T-helper 2 cell treated with Interferon-gamma antibody and Interleukin-4, amounts not matched to agents 5 μg/mL and 100 μg/mL, for 36 hours (primary cell): ENCODE measurements at regions not wholly inside any gene's neighbourhood (a gene's known extent, or its start where the extent isn't known, plus 50 kb on each side); places are given as distances from the start of the nearest gene placed in this dataset.

Experiments
- DNase-seq: peaks from one replicate; pipeline ENCODE4 v3.0.0; 2021; ENCODE audit warnings: low spot score
- H3K27ac Mint-ChIP-seq: one replicate; pipeline ENCODE4 v1.8.0; 2021; ENCODE audit warnings: mild to moderate bottlenecking, mixed read lengths
- H3K27me3 Mint-ChIP-seq: one replicate; pipeline ENCODE4 v1.8.0; 2021; ENCODE audit warnings: low read depth, mixed read lengths
- H3K36me3 Mint-ChIP-seq: one replicate; pipeline ENCODE4 v1.8.0; 2021; ENCODE audit warnings: low read depth, mixed read lengths
- H3K4me1 Mint-ChIP-seq: one replicate; pipeline ENCODE4 v1.8.0; 2021; ENCODE audit warnings: low read depth, mixed read lengths
- H3K4me3 Mint-ChIP-seq: one replicate; pipeline ENCODE4 v1.8.0; 2022; ENCODE audit warnings: mild to moderate bottlenecking, moderate library complexity, mixed read lengths
- H3K9me3 Mint-ChIP-seq: one replicate; pipeline ENCODE4 v1.8.0; 2021; ENCODE audit warnings: mixed read lengths

DNA sequence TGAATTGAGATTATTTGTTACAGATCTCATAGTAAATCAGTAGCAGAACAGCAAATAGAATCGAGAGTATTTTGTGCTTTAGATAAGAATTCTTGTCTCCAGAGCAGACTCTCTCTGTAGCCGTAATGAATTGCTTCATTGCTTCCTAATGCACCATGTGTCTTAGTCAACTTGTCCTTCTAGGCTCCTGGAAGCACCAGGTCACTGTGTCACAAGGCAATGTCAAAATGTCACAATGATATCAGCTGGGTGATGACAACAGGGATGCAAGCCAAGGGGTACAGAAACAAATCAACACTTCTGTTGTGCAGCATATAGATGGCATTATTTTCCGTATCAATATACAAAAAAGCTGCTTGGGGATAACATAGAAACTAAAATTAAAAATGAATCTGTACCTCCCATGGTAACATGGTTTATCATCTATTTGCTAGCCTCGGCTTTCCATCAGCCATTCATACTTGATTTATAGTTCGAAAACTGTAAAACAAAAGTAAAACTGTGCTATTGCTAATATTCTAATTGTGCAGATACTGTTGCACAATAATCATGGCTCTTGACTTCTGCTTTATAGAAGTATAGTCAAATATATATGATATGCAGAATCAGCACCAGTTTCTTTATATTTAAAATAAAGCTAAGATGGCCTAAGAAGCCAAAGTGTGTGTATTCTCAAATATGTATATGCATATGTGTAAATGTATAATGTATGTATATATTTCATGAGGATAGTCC, 435.9 kb upstream of the TLE4 start:
- H3K4me1 Mint-ChIP-seq = no peaks in the 10 kb centered on the region
- no peak overlapping the region for H3K27ac Mint-ChIP-seq
- no peak overlapping the region for H3K4me3 Mint-ChIP-seq
- DNase-seq = no peak
- H3K9me3 Mint-ChIP-seq = no peaks in the 10 kb centered on the region
- no peaks in the 10 kb centered on the region for H3K36me3 Mint-ChIP-seq
- H3K27me3 Mint-ChIP-seq = no peaks in the 10 kb centered on the region

DNA sequence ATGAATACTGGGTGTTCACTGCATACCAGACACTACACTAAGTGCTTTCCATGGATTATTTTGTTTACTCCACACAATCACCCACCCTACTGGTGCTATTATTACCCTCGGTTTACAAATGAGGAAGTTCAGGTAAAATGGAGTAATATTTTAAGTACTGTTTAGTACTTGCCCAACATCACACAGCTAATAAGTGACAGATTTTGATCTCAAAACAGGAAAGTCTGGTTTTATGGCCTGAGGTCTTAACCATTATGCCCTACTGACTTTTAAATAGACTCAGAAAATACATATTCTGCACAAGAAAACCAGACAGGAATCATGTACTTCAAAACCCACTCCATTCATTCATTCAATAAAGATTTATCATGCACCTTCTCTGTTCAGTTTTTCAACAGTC, 431.0 kb upstream of the TLE4 start:
- Mint-ChIP-seq H3K36me3 (no peaks in the 10 kb centered on the region), H3K27ac (no peak overlapping the region), H3K9me3 (no peaks in the 10 kb centered on the region), H3K4me1 (no peaks in the 10 kb centered on the region), H3K27me3 (no peaks in the 10 kb centered on the region), H3K4me3 (no peak overlapping the region)
- DNase-seq = no peak

DNA sequence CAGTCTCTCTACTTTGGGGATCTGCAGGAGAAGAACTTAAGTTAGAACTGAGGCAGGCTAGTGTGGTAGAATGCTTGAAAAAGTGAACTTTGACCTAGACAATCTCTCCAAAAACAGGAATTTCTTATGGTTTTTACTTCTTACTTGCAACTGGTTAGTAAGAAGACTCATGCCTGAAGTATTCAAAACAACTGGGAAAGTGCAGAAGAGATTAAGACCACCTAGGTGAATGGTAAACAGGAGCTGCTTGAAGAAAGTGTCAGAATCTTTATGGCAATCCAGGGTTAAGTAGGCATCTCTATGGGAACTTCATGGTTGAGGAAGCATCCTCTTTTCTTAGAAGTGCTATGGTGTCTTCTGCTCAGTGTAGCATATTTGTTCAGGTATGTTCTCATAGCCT, 428.6 kb upstream of the TLE4 start:
- no peaks in the 10 kb centered on the region for H3K4me1 Mint-ChIP-seq
- no peak overlapping the region for H3K4me3 Mint-ChIP-seq
- H3K27ac Mint-ChIP-seq = no peak overlapping the region
- H3K9me3 Mint-ChIP-seq = no peaks in the 10 kb centered on the region
- H3K27me3 Mint-ChIP-seq = no peaks in the 10 kb centered on the region
- no peak for DNase-seq
- H3K36me3 Mint-ChIP-seq = no peaks in the 10 kb centered on the region

DNA sequence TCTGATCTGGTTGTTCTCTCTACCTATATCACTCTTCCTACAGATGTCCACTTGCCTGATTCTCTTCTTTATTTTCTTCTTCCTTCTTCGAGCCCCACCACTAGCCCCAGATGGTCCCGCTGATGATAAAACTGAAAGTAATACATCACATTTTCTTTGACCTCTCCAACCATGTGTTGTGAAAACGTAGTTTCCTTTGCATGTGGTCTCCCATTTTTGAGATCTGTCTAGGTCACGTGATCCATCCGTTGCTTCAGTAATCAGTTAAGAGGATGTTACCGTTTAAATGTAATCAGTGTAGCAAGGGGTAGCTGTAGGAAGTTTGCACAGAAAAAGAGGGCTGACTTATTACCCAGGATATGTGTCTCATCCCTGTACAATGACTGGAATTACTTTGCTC, 426.3 kb upstream of the TLE4 start:
- Mint-ChIP-seq H3K4me3 (no peak overlapping the region), H3K36me3 (no peaks in the 10 kb centered on the region), H3K4me1 (no peaks in the 10 kb centered on the region), H3K27ac (no peak overlapping the region), H3K9me3 (no peaks in the 10 kb centered on the region), H3K27me3 (no peaks in the 10 kb centered on the region)
- no peak for DNase-seq

DNA sequence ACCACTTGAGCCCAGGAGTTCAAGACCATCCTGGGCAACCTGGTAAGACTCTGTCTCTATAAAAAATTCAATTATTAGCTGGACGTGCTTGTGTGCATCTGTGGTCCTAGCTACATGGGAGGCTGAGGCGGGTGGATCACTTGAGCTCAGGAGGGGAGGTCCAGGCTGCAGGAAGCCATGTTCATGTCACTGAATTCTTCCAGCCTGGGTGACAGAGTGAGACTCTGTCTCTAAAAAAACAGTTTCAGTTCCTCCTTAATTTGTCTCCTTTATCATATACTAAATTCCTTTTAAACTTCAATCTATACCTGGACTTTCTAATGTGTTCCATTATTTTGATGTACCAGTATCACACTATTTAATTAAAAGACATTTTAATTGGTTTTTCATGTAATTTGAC, 422.2 kb upstream of the TLE4 start:
- Mint-ChIP-seq H3K4me1 (no peaks in the 10 kb centered on the region), H3K9me3 (no peaks in the 10 kb centered on the region), H3K36me3 (no peaks in the 10 kb centered on the region), H3K4me3 (no peak overlapping the region), H3K27me3 (no peaks in the 10 kb centered on the region), H3K27ac (no peak overlapping the region)
- no peak for DNase-seq

DNA sequence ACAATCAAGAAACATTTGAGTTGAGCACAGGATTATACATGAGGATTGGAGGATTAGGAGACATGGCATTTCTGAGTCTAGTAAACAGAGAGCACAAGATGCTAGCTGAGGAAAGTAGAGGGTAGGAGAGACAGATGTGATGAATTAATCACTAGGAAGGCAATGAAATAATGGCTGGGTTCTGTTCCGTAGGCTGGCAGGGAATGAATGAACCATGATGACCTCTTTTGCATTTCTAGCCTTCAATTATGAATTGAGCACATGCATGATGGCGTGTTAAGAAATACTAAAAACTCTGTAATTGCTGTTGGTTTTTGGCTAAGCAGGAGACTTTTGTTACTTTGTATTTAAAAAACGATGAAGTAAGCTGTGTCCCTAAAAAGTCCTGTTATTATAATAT, 420.0 kb upstream of the TLE4 start:
- no peak for DNase-seq
- H3K27me3 Mint-ChIP-seq = no peaks in the 10 kb centered on the region
- H3K4me1 Mint-ChIP-seq = no peaks in the 10 kb centered on the region
- no peak overlapping the region for H3K27ac Mint-ChIP-seq
- H3K36me3 Mint-ChIP-seq = no peaks in the 10 kb centered on the region
- H3K9me3 Mint-ChIP-seq = no peaks in the 10 kb centered on the region
- H3K4me3 Mint-ChIP-seq = no peak overlapping the region

DNA sequence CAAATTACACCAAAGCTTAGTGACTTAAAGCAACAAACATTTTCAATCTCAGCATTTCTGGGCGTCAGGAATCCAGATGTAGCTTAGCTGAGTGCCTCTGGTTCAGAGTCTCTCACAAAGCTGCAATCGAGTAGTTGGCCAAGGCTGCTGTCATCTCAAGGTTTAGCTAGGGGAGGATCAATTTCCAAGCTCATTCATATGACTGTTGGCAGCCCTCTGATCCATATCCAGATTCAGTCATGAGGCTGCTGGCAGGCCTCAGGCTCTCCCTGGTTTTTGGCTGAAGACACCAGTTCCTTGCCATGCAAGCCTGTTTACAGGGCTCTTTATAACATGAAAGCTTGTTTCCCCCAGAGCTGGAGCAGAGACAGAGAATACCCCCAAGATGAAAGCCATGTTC, 419.5 kb upstream of the TLE4 start:
- H3K27ac Mint-ChIP-seq = no peak overlapping the region
- no peak overlapping the region for H3K4me3 Mint-ChIP-seq

DNA sequence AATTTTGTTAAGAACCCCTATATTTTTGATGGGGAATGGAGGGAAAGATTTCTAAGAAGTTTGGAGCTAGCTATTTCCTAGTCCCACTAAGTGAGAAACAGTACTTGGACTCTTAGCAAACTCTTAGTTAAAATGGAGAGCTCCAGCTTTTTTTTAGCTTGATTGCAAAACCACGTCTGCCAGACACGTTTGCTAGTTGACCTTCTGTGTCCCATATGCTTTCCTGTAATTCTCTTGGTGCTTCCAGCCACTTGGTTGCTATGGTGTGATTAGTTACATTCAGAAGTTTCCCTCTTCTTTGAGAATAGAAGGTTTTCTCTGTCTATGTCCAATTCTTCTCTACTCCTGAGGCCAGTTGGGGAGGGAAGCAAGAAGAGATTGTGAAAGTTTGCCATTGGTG, 417.0 kb upstream of the TLE4 start:
- Mint-ChIP-seq H3K27ac (no peak overlapping the region), H3K36me3 (no peaks in the 10 kb centered on the region), H3K9me3 (no peaks in the 10 kb centered on the region), H3K4me3 (no peak overlapping the region), H3K4me1 (no peaks in the 10 kb centered on the region), H3K27me3 (no peaks in the 10 kb centered on the region)
- no peak for DNase-seq

More for the DNA sequence above, 419.5 kb upstream of the TLE4 start:
- H3K36me3 Mint-ChIP-seq = no peaks in the 10 kb centered on the region
- no peaks in the 10 kb centered on the region for H3K27me3 Mint-ChIP-seq
- H3K9me3 Mint-ChIP-seq = no peaks in the 10 kb centered on the region
- no peaks in the 10 kb centered on the region for H3K4me1 Mint-ChIP-seq
- no peak for DNase-seq

DNA sequence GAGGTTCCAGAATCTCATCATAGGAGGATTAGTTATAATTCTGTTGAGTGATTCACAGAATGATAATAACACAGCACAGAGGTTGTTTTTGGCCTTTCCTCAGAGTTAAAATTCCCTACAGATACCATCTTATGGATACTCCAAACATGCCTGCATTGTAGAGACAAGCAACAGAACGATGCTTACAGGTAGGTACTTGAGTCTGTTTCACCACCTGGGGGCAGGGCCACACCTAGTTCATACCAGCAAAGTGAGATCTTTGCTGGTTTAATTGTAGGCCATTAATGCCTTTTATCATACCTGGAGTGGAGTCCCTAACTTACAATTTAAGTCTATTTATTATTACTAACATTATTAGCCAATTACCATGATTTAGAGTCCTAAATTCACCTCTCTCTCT, 416.5 kb upstream of the TLE4 start:
- Mint-ChIP-seq H3K4me1 (no peaks in the 10 kb centered on the region), H3K27ac (no peak overlapping the region), H3K27me3 (no peaks in the 10 kb centered on the region), H3K36me3 (no peaks in the 10 kb centered on the region), H3K9me3 (no peaks in the 10 kb centered on the region), H3K4me3 (no peak overlapping the region)
- DNase-seq = no peak

DNA sequence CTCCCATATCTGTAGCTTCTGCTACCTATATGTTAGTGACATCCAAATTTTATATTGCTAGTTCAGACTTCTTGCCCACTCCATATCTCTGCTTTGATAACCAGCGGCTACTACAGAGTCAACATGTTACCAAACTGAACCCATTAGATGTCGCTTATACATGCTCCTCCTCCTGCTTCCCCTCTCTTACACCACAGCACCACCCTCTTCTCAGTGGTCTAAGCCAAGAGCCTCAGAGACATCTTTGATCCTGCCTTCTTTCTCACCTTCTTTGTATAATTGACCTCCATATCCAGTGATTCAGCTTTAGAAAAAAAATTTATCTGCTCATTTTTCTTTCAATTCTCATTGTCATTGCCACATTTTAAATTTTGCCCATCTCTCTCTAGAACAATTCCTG, 408.2 kb upstream of the TLE4 start:
- H3K9me3 Mint-ChIP-seq = no peaks in the 10 kb centered on the region
- no peak overlapping the region for H3K27ac Mint-ChIP-seq
- no peaks in the 10 kb centered on the region for H3K36me3 Mint-ChIP-seq
- DNase-seq = no peak
- H3K4me3 Mint-ChIP-seq = no peak overlapping the region
- no peaks in the 10 kb centered on the region for H3K27me3 Mint-ChIP-seq
- H3K4me1 Mint-ChIP-seq = no peaks in the 10 kb centered on the region

DNA sequence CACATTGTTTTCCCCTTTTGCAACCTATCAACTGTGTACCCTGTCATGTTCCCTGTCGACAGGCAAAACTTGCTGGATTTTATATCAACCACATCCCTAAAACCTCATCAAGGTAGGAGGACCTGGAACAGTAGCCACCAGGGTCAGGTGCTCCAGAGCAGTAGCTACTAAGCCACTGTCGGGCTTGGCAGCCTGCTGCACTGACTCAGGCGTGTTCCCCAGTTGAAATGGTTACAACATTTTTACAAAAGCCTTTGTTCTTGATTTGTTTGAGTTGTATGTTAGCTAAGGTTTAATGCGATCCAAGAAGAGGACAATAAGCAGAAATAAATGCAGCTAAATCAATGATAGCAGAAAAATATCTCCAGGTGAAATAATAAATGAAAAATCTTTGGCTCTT, 407.4 kb upstream of the TLE4 start:
- Mint-ChIP-seq H3K36me3 (no peaks in the 10 kb centered on the region), H3K27me3 (no peaks in the 10 kb centered on the region), H3K4me3 (no peak overlapping the region), H3K27ac (no peak overlapping the region), H3K9me3 (no peaks in the 10 kb centered on the region), H3K4me1 (no peaks in the 10 kb centered on the region)
- no peak for DNase-seq

DNA sequence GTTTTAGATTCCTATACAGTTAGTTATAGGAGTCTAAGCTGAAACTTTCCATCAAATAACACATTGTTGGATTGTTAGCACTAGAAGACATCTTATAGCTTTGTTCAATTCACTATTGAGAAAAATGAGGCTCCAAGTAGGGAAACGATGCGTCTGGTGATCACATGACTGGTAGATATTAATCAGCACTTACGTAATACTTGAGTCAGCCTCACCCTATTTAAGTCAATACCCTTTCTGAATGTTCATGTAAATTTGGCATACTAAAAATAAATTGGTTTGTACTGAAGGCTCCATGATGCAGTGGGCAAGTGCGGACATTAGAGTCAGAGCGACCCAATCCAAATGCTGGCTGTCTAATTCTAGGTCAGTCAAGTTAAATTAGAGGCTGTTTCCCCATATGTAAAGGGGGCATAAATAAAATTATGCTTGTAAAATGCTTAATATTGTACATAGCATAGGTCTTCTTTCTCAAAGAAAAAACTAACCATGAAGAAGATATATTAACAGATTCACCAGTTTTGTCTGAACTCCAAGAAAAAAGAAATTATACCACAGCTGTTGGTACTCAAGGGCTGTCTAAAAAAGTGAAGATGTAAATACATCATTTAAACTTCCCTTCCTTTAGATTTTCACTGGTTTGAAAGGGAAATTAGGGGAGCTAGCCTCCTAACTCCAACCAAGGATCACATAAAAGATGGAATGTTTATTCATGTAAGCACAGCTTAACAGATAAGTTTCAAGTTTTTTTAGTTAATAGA, 406.6 kb upstream of the TLE4 start:
- DNase-seq = no peak
- no peaks in the 10 kb centered on the region for H3K4me1 Mint-ChIP-seq
- no peak overlapping the region for H3K4me3 Mint-ChIP-seq
- no peaks in the 10 kb centered on the region for H3K9me3 Mint-ChIP-seq
- no peak overlapping the region for H3K27ac Mint-ChIP-seq
- H3K36me3 Mint-ChIP-seq = no peaks in the 10 kb centered on the region
- H3K27me3 Mint-ChIP-seq = no peaks in the 10 kb centered on the region

DNA sequence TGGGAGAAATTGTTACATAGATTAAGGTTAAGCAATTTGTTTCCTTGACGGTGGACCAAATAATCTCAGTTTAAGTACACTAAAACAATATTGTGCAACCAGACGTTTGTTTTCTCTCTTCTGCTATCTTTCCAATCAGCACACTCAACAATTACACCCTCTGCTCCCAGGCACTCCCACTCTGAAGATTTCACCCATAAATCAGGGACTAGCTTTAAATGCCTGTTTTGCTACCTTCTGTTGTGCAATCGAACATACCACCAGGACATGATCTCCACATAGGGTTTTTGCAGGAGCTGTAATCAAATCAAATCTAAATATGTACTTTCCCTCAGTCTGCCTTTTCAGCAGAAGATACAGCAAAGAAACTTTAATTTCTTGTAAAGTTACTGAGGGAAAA, 405.8 kb upstream of the TLE4 start:
- Mint-ChIP-seq H3K9me3 (no peaks in the 10 kb centered on the region), H3K27me3 (no peaks in the 10 kb centered on the region), H3K4me3 (no peak overlapping the region), H3K4me1 (no peaks in the 10 kb centered on the region), H3K36me3 (no peaks in the 10 kb centered on the region), H3K27ac (no peak overlapping the region)
- no peak for DNase-seq

DNA sequence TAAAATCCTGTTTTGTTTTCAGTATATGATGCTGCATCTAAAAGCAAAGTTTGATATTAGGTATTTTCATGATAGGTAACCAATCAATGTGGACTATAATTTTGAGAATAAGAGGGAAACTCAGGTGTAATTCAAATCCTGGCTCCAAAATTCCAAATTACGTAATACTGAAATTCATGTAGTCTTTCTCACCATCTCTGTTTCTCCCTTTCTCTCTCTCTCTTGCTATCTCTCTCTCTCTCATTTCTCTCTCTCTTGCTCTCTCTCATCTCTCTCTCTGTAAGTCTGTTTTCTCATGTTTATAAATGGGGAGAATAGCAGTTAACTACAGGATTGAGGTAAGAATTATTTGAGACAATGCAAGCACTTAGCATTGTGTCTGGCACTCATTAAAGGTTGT, 401.1 kb upstream of the TLE4 start:
- H3K4me3 Mint-ChIP-seq = no peak overlapping the region
- H3K36me3 Mint-ChIP-seq = no peaks in the 10 kb centered on the region
- H3K27ac Mint-ChIP-seq = no peak overlapping the region
- no peaks in the 10 kb centered on the region for H3K27me3 Mint-ChIP-seq
- DNase-seq = no peak
- no peaks in the 10 kb centered on the region for H3K9me3 Mint-ChIP-seq
- H3K4me1 Mint-ChIP-seq = no peaks in the 10 kb centered on the region

DNA sequence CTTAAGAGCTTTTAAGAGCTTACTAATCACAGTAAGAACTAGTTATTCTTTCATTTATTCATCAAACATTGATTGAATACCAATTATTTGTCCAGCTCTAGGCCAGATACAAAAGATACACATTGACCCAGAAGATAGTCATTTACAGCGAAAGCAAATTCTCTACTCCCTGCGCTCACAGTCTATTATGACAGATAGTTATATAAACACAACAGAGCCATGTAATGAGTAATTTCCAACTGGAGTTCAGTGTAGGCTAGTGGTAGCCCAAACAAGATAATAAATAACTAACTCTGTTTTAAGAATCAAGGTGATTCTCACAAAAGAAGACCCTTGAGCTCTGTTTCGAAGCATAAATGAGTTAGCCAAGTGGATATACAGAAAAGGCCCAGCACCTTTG, 397.8 kb upstream of the TLE4 start:
- H3K36me3 Mint-ChIP-seq = no peaks in the 10 kb centered on the region
- H3K4me3 Mint-ChIP-seq = no peak overlapping the region
- no peak for DNase-seq
- no peak overlapping the region for H3K27ac Mint-ChIP-seq
- no peaks in the 10 kb centered on the region for H3K4me1 Mint-ChIP-seq
- H3K27me3 Mint-ChIP-seq = no peaks in the 10 kb centered on the region
- H3K9me3 Mint-ChIP-seq = no peaks in the 10 kb centered on the region
